HG02642 (cell line): ENCODE measurements at regions not wholly inside any gene's neighbourhood (a gene's known extent, or its start where the extent isn't known, plus 50 kb on each side); places are given as distances from the start of the nearest gene placed in this dataset.
"Not testable (repeated sequence)": the region's sequence is repeated elsewhere in the genome, so short reads cannot be mapped to it uniquely, and the experiment has no call there.

Experiments
- ATAC-seq: cut with Tn5 transposase; IDR thresholded peaks from one replicate; pipeline ENCODE4 v1.9.1; 2021; ENCODE audit warnings: mild to moderate bottlenecking; ENCODE audit not compliant: unreplicated experiment, poor library complexity

DNA sequence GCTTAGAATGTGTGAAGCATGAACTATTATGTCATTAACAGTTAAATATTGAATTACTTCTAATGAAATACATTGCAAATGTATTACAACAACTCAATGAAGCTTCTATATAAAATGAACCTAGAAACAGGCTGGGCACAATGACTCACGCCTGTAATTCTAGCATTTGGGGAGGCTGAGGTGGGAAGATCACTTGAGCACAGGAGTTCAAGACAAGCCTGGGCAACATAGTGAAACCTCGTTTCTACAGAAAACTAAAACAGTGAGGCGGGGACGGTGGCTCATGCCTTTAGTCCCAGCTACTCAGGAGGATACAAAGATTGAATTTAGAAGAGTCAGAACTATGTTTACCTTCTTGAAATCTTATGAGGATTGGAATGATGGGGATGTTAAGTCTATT is 505.1 kb downstream of the SLITRK5 start:
- ATAC-seq = no peak

DNA sequence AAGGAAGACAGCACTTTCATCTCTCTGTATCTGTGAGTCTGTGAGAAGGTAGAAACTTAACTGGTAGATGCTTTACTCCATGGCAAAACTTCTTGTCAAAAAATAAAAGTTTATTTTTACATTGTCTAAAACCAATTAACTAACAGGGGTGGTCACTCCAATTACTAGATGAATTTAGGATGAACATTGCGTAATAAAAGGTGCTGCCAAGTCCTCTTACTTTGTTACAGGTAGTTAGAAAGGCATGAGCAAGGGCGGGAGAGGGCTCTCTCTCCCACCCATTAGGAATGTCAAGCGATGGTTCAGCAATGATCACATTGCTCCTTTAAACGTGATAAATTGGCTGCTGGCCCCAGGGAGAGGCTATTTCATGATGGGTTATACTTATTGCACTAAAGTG is 512.3 kb downstream of the SLITRK5 start:
- ATAC-seq = no peak

DNA sequence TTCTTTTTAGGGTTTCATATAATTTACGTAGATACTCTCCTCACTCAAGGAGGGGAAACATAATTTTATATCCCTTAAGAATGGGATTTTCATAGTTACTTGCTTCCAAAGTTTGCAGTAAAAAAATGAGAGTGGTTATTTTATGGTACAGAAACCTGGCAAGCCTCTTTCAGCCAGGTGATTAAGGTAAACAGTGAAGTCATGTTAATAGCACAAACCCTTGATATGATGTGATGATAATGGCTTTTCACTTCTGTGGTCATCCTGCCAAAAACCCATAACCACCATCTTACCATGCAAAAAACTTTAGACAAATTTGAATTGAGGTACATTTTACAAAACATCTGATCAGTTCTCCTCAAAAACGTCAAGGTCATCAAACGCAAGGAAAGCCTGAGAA is 517.8 kb downstream of the SLITRK5 start:
- no peak for ATAC-seq

DNA sequence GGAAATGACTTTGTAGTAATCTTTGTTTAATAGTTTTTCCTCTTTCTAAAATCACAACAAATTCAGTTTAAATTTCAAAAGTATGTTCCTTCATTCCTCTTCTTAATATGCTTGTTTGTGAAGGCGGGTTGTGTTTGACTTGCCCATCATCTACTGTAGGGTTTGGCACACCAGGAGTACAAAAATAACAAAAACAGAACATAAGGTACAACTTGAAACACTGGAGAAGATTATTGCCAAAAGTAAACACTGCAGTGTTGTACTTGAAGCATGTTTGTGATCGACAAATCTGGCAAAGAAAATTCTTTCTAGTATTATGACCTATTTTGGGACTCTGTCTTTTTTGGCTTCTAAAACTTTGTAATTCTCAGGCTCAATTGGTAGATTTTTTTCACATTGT is 518.6 kb downstream of the SLITRK5 start:
- no peak for ATAC-seq

DNA sequence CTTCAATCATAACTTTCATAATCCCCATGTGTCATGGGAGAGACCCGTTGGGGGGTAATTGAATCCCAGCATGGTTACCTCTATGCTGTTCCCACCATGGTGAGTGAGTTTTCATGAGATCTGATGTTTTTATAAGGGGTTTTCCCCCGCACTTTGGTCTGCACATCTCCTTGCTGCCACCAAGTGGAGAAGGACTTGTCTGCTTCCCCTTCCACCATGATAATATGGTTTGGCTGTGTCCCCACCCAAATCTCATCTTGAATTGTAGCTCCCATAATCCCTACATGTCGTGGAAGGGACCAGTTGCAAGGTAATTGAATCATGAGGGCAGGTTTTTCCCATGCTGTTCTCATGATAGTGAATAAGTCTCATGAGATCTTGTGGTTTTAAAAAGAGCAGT is 524.9 kb downstream of the SLITRK5 start:
- no peak for ATAC-seq

DNA sequence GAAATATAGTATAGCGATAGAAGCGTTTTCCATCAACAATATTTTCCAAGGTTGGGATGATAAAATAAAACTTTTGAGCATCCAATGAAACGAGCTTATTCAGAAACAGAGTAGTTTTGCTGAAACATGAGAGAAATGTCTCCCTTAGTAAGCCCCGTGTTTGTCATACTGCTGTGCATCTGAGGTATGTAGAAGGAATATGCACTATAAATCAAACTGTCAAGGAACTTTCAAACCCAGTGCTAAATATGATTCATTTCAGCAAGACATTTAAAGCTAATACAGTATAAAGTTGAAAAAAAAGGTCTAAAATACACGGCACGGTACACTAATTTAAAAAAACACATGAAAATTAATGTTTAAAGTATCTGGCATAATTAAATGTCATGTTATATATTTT is 546.2 kb downstream of the SLITRK5 start:
- no peak for ATAC-seq

DNA sequence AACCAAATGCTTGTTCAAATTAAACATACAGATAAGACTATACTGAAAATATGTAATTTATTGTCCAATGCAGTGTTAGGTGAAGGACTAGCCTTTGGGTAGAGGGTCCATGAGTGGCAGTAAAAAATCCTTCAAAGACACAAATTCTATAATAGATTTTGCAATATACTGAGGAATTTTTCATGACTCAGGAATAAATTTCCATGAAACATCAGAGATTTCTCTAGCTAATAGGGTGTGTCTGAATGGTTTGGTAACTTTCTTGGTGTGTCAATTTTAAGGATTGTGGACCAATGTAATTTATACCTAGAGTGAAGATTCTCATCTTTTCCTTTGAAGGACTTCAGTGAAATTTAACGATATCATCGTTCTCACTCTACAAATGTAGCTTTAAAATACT is 546.7 kb downstream of the SLITRK5 start:
- ATAC-seq = no peak

DNA sequence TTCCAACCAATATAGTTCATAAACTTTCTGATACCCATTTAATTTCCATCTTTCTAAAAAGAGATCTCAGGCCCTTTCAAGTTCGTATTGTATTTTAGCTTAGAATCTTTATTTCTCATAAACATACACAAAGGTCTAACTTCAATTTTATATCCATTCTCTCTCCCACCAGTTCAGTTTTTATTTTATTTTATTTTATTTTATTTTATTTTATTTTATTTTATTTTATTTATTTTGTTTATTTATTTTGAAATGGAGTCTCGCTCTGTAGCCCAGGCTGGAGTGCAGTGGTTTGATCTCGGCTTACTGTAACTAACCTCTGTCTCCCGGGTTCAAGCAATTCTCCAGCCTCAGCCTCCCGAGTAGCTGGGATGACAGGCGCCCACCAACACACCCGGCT is 552.8 kb downstream of the SLITRK5 start:
- no peak for ATAC-seq

DNA sequence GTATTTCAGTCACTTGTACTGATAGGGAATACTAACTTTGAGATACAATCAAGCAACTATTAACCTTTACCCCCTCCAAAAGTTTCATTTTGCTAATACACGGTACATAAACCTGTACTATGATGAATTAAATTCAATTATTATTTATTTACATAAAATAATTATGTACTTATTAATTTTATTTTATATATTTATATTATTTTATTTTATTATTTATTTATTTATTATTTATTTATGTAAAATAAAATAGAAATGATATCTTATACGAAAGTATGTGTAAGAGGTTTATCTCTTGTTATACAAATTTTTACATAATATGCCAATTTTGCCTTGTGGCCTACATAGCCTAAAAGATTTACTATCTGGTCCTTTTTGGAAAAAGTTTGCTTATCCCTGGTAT is 564.3 kb downstream of the SLITRK5 start:
- ATAC-seq = no peak

DNA sequence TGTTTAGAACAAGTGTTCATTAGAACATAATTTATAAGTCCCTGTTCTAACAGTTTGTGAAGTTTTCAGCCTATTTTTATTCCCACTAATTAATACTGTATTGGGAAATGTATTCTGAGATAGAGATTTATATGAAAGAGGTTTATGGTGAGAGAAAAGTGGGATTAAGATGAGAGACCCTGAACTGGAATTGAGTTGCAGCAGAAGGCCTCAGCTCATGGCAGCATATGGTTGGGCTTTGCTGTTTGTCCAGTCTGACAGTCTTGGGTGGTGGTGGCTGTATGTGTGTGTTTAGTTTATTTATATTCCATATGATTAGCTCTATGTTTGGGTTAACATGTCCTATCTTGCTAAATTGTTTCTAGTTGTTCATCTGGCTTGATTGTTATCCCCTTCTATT is 575.1 kb downstream of the SLITRK5 start:
- ATAC-seq = no peak

DNA sequence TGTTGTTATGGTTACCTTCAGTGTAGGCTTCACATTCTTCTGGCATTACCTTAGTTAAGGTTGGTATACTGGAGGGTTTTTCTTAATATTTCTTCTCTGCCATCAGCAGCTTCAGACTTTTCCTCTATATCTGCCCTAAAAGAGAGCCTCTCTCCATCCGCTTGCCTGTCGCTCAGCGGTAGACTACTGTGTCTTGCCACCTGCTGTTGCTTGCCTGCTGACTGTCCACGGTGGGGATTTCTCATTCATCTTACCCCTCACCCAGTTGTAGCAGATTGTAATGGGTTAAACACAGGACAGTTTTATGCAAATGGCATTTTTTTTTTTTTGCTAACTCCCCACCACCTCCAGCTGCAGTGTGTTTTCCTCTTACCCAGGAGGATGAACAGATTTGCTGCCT is 577.2 kb downstream of the SLITRK5 start:
- no peak for ATAC-seq

DNA sequence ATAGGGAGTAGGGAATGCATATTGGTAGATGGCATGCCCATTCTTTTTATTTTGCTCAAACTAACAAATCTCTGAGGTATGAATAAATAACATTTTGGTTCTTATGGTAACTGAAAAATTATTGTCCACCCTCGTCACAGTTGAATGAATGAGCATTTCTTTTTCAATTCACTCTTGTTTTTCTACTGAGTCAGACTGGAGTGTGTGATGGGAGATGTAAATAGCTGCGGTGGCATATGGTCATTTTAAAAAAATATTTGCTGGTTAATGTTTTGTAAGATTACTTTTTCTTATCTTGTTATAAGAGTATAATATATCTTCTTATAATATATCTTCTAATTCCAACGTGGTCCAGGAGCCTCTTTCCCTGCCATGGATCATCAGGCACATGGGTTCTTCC is 586.5 kb downstream of the SLITRK5 start:
- no peak for ATAC-seq

DNA sequence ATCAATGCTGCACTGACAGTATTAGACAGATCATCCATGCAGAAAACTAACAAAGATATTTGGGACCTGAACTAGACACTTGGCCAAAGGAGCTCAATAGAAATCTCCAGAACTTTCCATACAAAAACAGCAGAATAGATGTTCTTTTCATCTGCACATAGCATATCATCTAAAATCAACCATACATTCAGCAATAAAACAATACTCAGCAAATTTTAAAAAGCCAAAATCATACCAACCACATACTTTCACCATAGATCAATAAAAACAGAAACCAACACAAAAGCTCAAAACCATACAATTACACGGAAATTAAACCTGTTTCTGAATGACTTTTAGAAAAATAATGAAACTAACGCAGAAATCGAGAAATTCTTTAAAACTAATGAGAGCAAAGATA is 592.6 kb downstream of the SLITRK5 start:
- ATAC-seq = no peak

DNA sequence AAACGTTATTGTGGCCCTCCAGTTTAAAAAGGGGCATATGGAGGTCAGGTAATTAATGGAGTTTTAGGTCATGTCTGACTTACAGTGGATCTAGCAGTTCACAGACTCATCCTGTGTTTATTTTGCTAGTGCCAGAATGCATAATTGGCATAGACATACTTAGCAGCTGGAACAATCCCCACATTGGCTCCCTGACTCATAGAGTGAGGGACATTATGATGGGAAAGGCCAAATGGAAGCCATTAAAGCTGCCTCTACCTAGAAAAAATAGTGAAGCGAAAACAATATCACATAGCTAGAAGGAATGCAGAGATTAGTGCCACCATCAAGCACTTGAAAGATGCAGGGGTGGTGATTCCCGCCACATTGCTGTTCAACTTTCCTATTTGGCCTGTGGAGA is 610.7 kb downstream of the SLITRK5 start:
- no peak for ATAC-seq

DNA sequence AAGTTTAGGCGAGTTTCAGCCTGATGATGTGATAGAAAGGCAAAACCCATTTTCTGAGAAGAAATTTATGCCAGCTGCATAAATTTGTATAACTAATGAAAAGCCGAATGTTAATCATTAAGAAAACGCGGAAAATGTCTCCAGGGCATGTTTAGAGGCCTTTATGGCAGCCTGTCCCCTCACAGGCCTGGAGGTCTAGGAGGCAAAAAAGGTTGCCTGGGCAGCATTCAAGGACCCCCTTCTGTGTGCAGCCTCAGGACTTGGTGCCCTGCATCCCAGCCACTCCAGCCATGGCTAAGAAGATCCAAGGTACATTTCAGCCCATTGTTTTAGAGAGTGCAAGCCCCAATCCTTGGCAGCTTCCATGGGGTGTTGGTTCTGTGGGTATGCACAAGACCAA is 614.2 kb downstream of the SLITRK5 start:
- no peak for ATAC-seq

DNA sequence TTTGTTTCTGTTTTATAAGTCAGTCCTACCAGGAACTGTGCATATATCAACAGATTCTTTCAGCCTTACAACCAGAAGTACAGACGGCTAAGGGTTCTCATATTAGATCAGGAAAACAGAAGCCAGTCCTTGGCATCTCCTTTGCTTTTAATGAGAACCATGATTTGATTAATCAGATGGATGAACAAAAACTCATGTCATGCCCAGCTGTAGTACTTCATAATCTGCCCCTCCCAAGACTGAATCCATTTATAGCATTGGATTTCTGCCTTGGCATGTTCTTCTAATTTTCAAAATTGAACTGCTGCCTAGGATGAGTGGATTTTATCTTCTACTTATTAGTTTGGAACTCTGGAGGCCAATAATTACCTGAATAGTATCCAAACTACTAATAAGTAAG is 617.2 kb downstream of the SLITRK5 start:
- no peak for ATAC-seq

DNA sequence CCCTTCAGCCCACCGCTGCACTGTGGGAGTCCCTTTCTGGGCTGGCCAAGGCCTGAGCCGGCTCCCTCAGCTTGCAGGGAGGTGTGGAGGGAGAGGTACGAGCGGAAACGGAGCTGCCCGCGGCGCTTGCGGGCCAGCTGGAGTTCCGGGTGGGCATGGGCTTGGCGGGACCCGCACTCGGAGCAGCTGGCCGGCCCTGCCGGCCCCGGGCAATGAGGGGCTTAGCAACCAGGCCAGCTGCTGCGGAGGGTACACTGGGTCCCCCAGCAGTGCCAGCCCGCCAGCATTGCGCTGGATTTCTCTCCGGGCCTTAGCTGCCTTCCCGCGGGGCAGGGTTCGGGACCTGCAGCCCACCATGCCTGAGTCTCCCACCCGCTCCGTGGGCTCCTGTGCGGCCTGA is 620.6 kb downstream of the SLITRK5 start:
- ATAC-seq = not testable (repeated sequence)

DNA sequence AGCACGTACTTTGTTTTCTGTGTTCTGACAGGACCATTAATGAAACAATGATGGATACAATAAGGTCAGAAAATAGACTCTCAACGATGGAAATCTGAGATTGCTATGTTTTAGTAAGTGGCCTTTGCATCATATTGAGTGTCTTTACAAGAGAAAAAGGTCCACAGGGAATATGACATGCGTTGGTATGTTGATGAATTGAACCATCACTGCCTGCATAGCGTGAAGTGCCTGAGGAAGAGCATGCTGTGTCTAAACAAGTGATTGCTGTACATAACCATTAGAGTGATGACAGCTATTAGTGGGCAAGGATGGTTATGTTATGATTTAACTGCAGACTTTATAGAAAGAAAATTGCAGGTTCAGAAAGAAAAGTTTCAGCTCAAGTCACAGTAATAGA is 623.2 kb downstream of the SLITRK5 start:
- no peak for ATAC-seq

DNA sequence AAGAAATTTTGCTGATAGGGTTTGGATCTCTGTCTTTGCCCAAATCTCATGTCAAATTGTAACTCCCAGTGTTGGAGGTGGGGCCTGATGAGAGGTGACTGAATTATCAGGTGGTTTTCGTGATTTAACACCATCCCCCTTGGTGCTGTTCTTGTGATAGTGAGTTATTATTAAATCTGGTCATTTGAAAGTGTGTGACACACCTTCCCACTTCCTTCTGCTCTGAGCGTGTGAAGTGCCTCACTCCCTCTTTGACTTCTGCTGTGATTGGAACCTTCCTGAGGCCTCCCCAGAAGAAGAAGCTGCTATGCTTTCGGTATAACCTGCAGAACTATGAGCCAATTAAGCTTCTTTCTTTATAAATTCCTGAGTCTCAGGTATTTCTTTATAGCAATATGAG is 632.0 kb downstream of the SLITRK5 start:
- no peak for ATAC-seq

DNA sequence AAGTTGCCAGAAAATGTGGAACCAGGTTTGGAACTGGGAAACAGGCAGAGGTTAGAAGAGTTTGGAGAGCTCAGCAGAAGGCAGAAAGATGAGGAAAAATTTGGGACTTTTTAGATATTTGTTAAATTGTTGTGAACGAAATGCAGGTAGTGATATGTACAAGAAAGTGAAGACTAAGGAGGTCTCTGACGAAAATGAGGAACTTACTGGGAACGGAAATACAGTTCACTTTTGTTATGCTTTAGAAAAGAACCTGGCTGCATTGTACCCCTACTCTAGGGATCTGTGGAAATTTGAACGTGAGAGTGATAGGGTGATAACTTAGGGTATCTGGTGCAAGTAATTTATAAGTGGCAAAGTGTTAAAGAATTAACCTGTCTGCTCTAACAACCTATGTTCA is 632.4 kb downstream of the SLITRK5 start:
- ATAC-seq = no peak

DNA sequence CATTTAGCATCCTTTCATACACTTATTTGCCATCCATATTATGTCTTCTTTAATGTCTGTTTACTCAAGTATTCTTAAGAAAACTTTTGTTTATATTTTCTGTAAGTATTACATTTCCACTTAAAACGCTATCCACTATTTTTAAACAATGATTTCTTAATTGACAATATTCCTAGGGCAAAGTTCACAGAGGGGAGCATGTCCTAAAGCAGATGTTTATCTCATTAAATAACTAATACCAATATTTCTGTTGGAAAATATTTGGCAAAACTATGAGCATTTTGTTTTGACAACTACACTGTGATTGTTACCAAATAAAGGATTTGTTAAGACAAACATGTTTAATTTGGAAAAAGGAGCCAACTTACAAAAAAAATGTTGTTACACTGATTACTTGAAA is 643.3 kb downstream of the SLITRK5 start:
- no peak for ATAC-seq

DNA sequence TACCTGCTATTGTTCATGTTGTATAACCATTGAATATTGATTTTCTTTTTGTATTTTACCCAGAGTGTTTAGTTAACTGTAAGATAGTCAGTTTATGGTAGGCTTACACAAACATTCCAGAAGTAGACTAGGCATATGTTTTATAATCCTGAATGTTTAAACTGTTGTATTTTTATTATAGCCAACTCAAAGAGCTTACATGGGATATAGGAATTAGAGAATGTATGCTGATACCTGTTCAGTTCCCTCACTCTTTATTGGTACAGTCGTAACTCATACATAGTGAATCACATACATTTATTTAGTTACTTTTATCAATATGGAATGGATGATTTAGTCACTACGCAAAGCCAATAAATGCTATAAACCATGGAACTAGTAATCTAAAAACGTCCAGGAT is 657.9 kb downstream of the SLITRK5 start:
- no peak for ATAC-seq

DNA sequence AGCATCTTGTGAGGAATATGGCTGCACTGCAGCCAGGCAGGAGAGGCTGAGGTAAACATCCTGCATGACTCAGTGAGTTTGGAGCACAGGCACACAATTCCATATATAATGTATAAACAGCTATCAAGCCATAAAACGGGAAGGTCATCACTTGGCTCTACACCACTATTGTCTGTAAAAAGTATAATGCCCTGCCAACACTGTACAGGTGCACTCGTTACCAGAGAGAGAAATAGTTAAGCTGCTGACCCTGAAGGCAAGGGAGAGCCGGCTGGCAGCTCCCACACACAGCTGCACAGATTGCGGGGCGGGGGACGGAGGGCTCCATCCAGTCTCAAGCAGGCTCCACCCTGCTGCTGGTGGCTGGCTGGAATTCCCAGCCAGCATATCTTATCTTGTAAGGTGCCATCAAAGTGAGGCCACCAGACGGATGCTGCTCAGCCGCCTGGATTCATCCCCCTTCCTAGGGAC is 668.1 kb downstream of the SLITRK5 start:
- ATAC-seq = no peak
